Mesenchymal stem cell (in vitro differentiated cells and primary cell): ENCODE measurements at regions not wholly inside any gene's neighbourhood (a gene's known extent, or its start where the extent isn't known, plus 50 kb on each side); places are given as distances from the start of the nearest gene placed in this dataset.

Experiments
- DNase-seq: peaks from one replicate; pipeline ENCODE4 v3.0.0-alpha.2; 2013
- H2AFZ ChIP-seq: one replicate; pipeline ENCODE4 v1.6.1; 2013; ENCODE audit warnings: low read depth, mild to moderate bottlenecking, control low read depth, inconsistent platforms, low read length, moderate library complexity
- H2AK5ac ChIP-seq: 2 replicates; pipeline ENCODE4 v1.6.1; 2013; ENCODE audit warnings: low read length, moderate library complexity, mild to moderate bottlenecking, inconsistent platforms; ENCODE audit not compliant: severe bottlenecking
- H2BK120ac ChIP-seq: one replicate; pipeline ENCODE4 v1.6.1; 2013; ENCODE audit warnings: low read depth, mild to moderate bottlenecking, inconsistent platforms, low read length, moderate library complexity
- H2BK12ac ChIP-seq, 2 experiments: one replicate each; pipeline ENCODE4 v1.6.1; 2013; ENCODE audit warnings: inconsistent platforms in 2 of 2, low read length in 2 of 2, mild to moderate bottlenecking in 2 of 2, moderate library complexity in 2 of 2, control low read depth in 1 of 2
- H2BK15ac ChIP-seq: one replicate; pipeline ENCODE4 v1.6.1; 2013; ENCODE audit warnings: mild to moderate bottlenecking, low read depth, inconsistent platforms; ENCODE audit not compliant: poor library complexity, severe bottlenecking
- H2BK5ac ChIP-seq: 2 replicates; pipeline ENCODE4 v1.6.1; 2013; ENCODE audit warnings: low read depth, mild to moderate bottlenecking, low read length, control low read depth, inconsistent platforms; ENCODE audit not compliant: poor library complexity, severe bottlenecking
- H3K14ac ChIP-seq, 2 experiments: one replicate each; pipeline ENCODE4 v1.6.1; 2013; ENCODE audit warnings: inconsistent platforms in 2 of 2, low read length in 2 of 2, control low read depth in 1 of 2, mild to moderate bottlenecking in 1 of 2, moderate library complexity in 1 of 2
- H3K18ac ChIP-seq, 2 experiments: one replicate each; pipeline ENCODE4 v1.6.1; 2013; ENCODE audit warnings: inconsistent platforms in 2 of 2, low read length in 2 of 2, control low read depth in 1 of 2, low read depth in 1 of 2, mild to moderate bottlenecking in 1 of 2
- H3K23ac ChIP-seq, 2 experiments: one replicate each; pipeline ENCODE4 v1.6.1; 2013; ENCODE audit warnings: inconsistent platforms in 2 of 2, low read length in 2 of 2, mild to moderate bottlenecking in 2 of 2, moderate library complexity in 2 of 2, control low read depth in 1 of 2
- H3K27ac ChIP-seq: 2 replicates; pipeline ENCODE4 v1.5.1; 2013; ENCODE audit warnings: mild to moderate bottlenecking, moderate library complexity, low read length, control low read depth, inconsistent platforms; ENCODE audit not compliant: poor library complexity, severe bottlenecking
- H3K27me3 ChIP-seq, 2 experiments: 2 replicates each; pipeline versions ENCODE4 v1.6.1 to v1.7.0; 2013; ENCODE audit warnings: low read length in 2 of 2, mild to moderate bottlenecking in 2 of 2, moderate library complexity in 2 of 2, control low read depth in 1 of 2, inconsistent platforms in 1 of 2; ENCODE audit not compliant: control insufficient read depth in 1 of 2, insufficient read depth in 1 of 2
- H3K36me3 ChIP-seq, 2 experiments: 2 replicates each; pipeline versions ENCODE4 v1.6.1 to v1.7.0; 2013; ENCODE audit warnings: low read length in 2 of 2, control low read depth in 1 of 2, inconsistent platforms in 1 of 2, low read depth in 1 of 2, mild to moderate bottlenecking in 1 of 2; ENCODE audit not compliant: insufficient read depth in 2 of 2, control insufficient read depth in 1 of 2
- H3K4ac ChIP-seq, 2 experiments: one replicate each; pipeline ENCODE4 v1.6.1; 2013; ENCODE audit warnings: inconsistent platforms in 2 of 2, low read length in 2 of 2, mild to moderate bottlenecking in 2 of 2, moderate library complexity in 2 of 2, control low read depth in 1 of 2, low read depth in 1 of 2
- H3K4me1 ChIP-seq: 2 replicates; pipeline ENCODE4 v1.6.1; 2013; ENCODE audit warnings: low read depth, low read length, control low read depth; ENCODE audit not compliant: control insufficient read depth, insufficient read depth
- H3K4me2 ChIP-seq: 2 replicates; pipeline ENCODE4 v1.6.1; 2013; ENCODE audit warnings: low read length, mild to moderate bottlenecking, inconsistent platforms; ENCODE audit not compliant: poor library complexity, severe bottlenecking
- H3K4me3 ChIP-seq, 2 experiments: 2 replicates each; pipeline versions ENCODE4 v1.5.1 to v1.7.0; 2013; ENCODE audit warnings: low read length in 2 of 2, mild to moderate bottlenecking in 2 of 2, control low read depth in 1 of 2, low read depth in 1 of 2; ENCODE audit not compliant: insufficient read depth in 1 of 2
- H3K79me1 ChIP-seq: replicated peaks from 2 replicates; pipeline ENCODE4 v1.6.1; 2013; ENCODE audit warnings: mild to moderate bottlenecking, control low read depth, low read length, inconsistent platforms; ENCODE audit not compliant: poor library complexity, severe bottlenecking
- H3K9ac ChIP-seq: 2 replicates; pipeline ENCODE4 v1.7.0; 2013; ENCODE audit warnings: mild to moderate bottlenecking, low read length, moderate library complexity
- H3K9me3 ChIP-seq: 2 replicates; pipeline ENCODE4 v1.7.0; 2013; ENCODE audit warnings: mild to moderate bottlenecking, low read length; ENCODE audit not compliant: control insufficient read depth
- H4K8ac ChIP-seq: one replicate; pipeline ENCODE4 v1.6.1; 2013; ENCODE audit warnings: inconsistent platforms, mild to moderate bottlenecking, low read length, moderate library complexity
- H4K91ac ChIP-seq: one replicate; pipeline ENCODE4 v1.6.1; 2013; ENCODE audit warnings: mild to moderate bottlenecking, low read length, inconsistent platforms
- WGBS: methylation state at CpG from one replicate; pipeline ENCODE4 v1.1.7; 2013; ENCODE audit warnings: mixed read lengths; 5-methylcytosine and 5-hydroxymethylcytosine counted together

DNA sequence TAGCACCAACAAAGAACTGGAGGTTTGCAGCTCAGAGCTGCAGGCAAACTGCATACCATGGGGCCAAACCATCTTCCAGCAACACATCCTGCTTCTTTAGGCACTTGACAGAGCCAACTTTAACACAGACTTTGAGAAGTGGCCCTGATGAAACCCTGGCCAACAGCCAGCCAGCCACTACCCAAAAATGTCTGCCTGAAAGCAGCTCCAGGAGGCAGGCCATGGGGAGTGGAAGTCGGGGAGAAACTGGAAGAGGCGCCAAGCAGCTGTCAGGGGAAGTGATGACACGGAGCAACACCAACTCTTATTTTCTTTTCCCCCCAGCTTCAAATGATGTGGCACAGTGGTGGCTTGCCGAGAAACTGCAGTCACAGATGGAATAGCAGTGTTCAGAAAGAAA, 110.9 kb upstream of the PLXNC1 start:
- 83% methylated on average over 4 of the region's 4 CpGs for WGBS

DNA sequence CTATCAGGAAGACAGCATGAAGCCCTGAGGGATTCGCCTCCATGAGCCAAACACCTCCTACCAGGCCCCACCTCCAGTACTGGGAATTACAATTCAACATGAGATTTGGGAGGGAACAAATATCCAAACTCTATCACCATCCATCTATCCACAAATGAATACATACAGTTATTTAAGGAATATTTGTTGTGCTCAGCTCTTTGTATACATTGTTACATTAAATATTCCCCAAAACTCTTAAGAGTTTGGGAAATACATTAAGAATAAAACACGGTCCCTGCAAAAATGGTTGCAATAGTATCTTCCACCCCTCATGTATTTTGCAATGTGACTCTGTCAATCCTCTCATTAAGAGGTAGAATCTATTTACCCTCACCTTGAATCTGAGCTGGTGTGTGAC, 109.8 kb upstream of the PLXNC1 start:
- H4K8ac ChIP-seq = no peak overlapping the region
- no peaks in the 10 kb centered on the region for H3K36me3 ChIP-seq
- no peaks in the 10 kb centered on the region for H3K79me1 ChIP-seq
- no peak overlapping the region for H2AK5ac ChIP-seq
- H2BK120ac ChIP-seq = no peak overlapping the region
- 89% methylated on average over 1 of the region's 2 CpGs for WGBS
- H3K4me1 ChIP-seq = no peaks in the 10 kb centered on the region
- no peak overlapping the region for H3K23ac ChIP-seq
- no peak overlapping the region for H2BK15ac ChIP-seq
- H3K4ac ChIP-seq = no peak overlapping the region
- no peak overlapping the region for H3K4me2 ChIP-seq
- no peak overlapping the region for H3K4me3 ChIP-seq
- H3K14ac ChIP-seq = no peak overlapping the region
- no peak overlapping the region for H4K91ac ChIP-seq
- H2AFZ ChIP-seq = no peak overlapping the region
- no peak overlapping the region for H3K27ac ChIP-seq
- no peak overlapping the region for H2BK5ac ChIP-seq
- no peak for DNase-seq
- H3K9ac ChIP-seq = no peak overlapping the region
- peaks cover 0 to 8% of the 10 kb centered on the region in 2 experiments for H3K27me3 ChIP-seq
- no peak overlapping the region for H2BK12ac ChIP-seq
- H3K9me3 ChIP-seq = peaks cover 21% of the 10 kb centered on the region
- H3K18ac ChIP-seq = no peak overlapping the region

More for the DNA sequence above, 110.9 kb upstream of the PLXNC1 start:
- H2BK5ac ChIP-seq = no peak overlapping the region
- H2BK12ac ChIP-seq = no peak overlapping the region
- H3K4me2 ChIP-seq = no peak overlapping the region
- H3K4me1 ChIP-seq = no peaks in the 10 kb centered on the region
- H3K36me3 ChIP-seq = no peaks in the 10 kb centered on the region
- no peak overlapping the region for H3K23ac ChIP-seq
- no peak overlapping the region for H3K14ac ChIP-seq
- no peak overlapping the region for H3K4me3 ChIP-seq
- H2BK15ac ChIP-seq = no peak overlapping the region
- H3K27ac ChIP-seq = no peak overlapping the region
- no peak for DNase-seq
- peaks cover 2 to 19% of the 10 kb centered on the region in 2 experiments for H3K27me3 ChIP-seq
- no peak overlapping the region for H3K9ac ChIP-seq
- H4K91ac ChIP-seq = no peak overlapping the region
- H3K18ac ChIP-seq = no peak overlapping the region
- no peaks in the 10 kb centered on the region for H3K79me1 ChIP-seq
- no peak overlapping the region for H3K4ac ChIP-seq
- no peak overlapping the region for H4K8ac ChIP-seq
- no peak overlapping the region for H2BK120ac ChIP-seq
- no peak overlapping the region for H2AK5ac ChIP-seq
- H3K9me3 ChIP-seq = peaks cover 25% of the 10 kb centered on the region
- no peak overlapping the region for H2AFZ ChIP-seq

DNA sequence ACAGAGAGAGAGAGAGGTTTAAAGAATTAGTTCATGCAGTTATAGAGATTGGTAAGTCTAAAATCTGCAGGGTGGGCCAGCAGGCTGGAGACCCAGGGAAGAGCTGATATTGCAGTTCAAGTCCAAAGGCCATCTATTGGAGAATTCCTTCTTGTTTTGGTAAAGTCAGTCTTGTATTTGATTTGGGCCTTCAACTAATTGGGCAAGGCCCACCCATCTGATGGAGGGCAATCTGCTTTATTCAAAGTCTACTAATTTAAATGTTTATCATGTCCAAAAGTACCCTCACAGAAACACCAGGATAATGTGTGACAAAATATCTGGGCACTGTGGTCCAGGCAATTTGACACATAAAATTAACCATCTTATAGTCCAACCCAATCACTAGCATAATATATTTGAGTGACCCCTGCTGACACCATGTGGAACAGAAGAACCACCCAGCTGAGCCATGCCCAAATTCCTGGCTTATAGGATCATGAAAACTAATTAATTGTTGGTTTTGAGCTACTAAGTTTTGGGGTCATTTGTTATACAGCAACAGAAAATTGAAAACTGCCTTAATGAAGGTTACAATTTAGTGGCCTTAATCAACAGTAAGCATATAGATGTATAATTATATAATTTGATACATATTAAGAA, 109.1 kb upstream of the PLXNC1 start:
- H2BK12ac ChIP-seq = no peak overlapping the region
- no peak overlapping the region for H3K4me2 ChIP-seq
- no peak overlapping the region for H3K4ac ChIP-seq
- no peaks in the 10 kb centered on the region for H3K4me1 ChIP-seq
- H2AFZ ChIP-seq = no peak overlapping the region
- no peak overlapping the region for H2BK120ac ChIP-seq
- H3K27me3 ChIP-seq = peaks cover 0 to 1% of the 10 kb centered on the region in 2 experiments
- H3K4me3 ChIP-seq = no peak overlapping the region
- H3K18ac ChIP-seq = no peak overlapping the region
- H3K9me3 ChIP-seq = peaks cover 14% of the 10 kb centered on the region
- no peak overlapping the region for H3K23ac ChIP-seq
- H3K9ac ChIP-seq = no peak overlapping the region
- H3K14ac ChIP-seq = no peak overlapping the region
- H4K8ac ChIP-seq = no peak overlapping the region
- H3K27ac ChIP-seq = no peak overlapping the region
- no peak overlapping the region for H2BK5ac ChIP-seq
- no peaks in the 10 kb centered on the region for H3K79me1 ChIP-seq
- no peak overlapping the region for H2BK15ac ChIP-seq
- DNase-seq = no peak
- H4K91ac ChIP-seq = no peak overlapping the region
- no peak overlapping the region for H2AK5ac ChIP-seq
- H3K36me3 ChIP-seq = no peaks in the 10 kb centered on the region

DNA sequence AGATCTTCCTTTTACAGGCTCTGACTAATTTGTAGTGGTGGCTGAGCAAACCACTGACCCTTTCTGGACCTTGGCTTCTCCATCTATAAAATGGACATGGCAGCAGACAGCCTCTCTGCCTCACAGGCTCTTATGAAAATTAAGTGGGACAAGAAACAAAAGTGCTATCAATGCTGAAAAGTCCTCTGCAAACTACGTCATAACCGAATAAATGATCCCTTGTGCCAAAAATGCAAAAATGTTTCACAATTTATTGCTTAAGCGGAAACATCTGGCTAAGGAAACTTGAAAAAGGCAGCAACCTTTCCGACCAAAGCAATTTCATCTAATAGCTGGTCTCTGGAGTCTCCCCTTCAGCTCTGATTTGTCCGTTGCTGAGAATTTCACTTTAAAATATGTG, 108.5 kb upstream of the PLXNC1 start:
- H2AK5ac ChIP-seq = no peak overlapping the region
- no peaks in the 10 kb centered on the region for H3K4me1 ChIP-seq
- H4K91ac ChIP-seq = no peak overlapping the region
- H3K9me3 ChIP-seq = peaks cover 11% of the 10 kb centered on the region
- H4K8ac ChIP-seq = no peak overlapping the region
- no peak overlapping the region for H3K18ac ChIP-seq
- H3K9ac ChIP-seq = no peak overlapping the region
- no peak overlapping the region for H3K23ac ChIP-seq
- no peaks in the 10 kb centered on the region for H3K36me3 ChIP-seq
- DNase-seq = no peak
- no peak overlapping the region for H2BK12ac ChIP-seq
- H3K27ac ChIP-seq = no peak overlapping the region
- no peak overlapping the region for H3K4ac ChIP-seq
- no peak overlapping the region for H2BK120ac ChIP-seq
- no peaks in the 10 kb centered on the region for H3K79me1 ChIP-seq
- H2BK5ac ChIP-seq = no peak overlapping the region
- H3K14ac ChIP-seq = no peak overlapping the region
- H3K4me3 ChIP-seq = no peak overlapping the region
- WGBS = 93% methylated on average over 5 of the region's 5 CpGs
- H2AFZ ChIP-seq = no peak overlapping the region
- H2BK15ac ChIP-seq = no peak overlapping the region
- H3K27me3 ChIP-seq = no peaks in the 10 kb centered on the region
- H3K4me2 ChIP-seq = no peak overlapping the region
